ENCODE measurements at regions not wholly inside any gene's neighbourhood (a gene's known extent, or its start where the extent isn't known, plus 50 kb on each side); places are given as distances from the start of the nearest gene placed in this dataset.

DNA sequence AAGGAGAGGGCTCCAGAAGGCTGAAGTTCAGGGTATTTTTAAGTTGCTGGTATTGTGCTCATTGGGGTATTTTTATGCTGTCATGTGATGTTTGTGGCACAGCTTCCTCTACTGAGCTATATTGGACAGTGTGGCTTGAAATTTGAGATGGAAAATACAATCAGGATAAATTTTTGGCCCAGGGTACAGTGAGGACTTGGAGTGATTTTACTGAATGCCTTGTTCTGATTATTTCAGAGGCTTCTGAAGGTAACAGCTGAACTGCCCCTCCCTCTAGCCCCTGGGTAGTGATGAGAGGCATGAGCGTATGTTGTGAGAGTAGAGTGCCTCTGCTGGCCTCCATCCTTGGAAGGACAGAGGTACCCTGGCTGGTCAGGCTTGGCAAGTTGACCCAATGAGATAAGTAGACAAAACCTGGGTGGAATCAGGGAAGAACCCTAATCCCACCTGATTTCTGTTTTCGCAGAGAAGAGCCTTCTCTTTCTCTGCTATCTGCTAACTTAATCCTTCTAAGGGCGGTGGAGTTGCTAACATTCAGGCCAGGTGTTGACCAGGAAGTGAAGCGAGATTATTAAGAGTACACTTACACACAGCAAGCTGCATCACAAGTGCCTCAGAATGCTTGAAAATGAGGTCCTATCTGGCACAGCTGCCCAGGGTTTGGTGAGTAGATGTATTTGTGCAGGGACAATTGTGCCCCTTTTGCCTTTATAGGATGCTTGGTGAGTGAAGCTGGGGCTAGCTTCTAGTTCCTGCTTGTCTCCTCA is 98.1 kb upstream of the CLSTN2 start:
- Mint-ChIP-seq H3K4me3 (no peak overlapping the region), H3K36me3 (no peaks in the 10 kb centered on the region), H3K9me3 (peaks cover 0 to 5% (median 0%) of the 10 kb centered on the region in 7 donors), H3K27ac (no peak overlapping the region), H3K27me3 (no peaks in the 10 kb centered on the region), H3K4me1 (no peaks in the 10 kb centered on the region)
- Histone ChIP-seq H3K27me3 (ENCODE audit: control insufficient read depth, insufficient read depth, low read length) (no peaks in the 10 kb centered on the region), H3K36me3 (ENCODE audit: control insufficient read depth, insufficient read depth, low read length) (no peaks in the 10 kb centered on the region), H3K4me3 (ENCODE audit: low read depth, low read length) (no peak overlapping the region), H3K4me1 (ENCODE audit: control insufficient read depth, insufficient read depth, low read length, poor library complexity, severe bottlenecking) (no peaks in the 10 kb centered on the region), H3K9me3 (ENCODE audit: control insufficient read depth in 2 of 2, low read length in 2 of 2) (no peaks in the 10 kb centered on the region), H3K27ac (ENCODE audit: insufficient read depth, low read length, poor library complexity, severe bottlenecking) (no peak overlapping the region)
- DNase-seq (no peak), ATAC-seq (ENCODE audit: low read depth in 2 of 2) (no peak)

DNA sequence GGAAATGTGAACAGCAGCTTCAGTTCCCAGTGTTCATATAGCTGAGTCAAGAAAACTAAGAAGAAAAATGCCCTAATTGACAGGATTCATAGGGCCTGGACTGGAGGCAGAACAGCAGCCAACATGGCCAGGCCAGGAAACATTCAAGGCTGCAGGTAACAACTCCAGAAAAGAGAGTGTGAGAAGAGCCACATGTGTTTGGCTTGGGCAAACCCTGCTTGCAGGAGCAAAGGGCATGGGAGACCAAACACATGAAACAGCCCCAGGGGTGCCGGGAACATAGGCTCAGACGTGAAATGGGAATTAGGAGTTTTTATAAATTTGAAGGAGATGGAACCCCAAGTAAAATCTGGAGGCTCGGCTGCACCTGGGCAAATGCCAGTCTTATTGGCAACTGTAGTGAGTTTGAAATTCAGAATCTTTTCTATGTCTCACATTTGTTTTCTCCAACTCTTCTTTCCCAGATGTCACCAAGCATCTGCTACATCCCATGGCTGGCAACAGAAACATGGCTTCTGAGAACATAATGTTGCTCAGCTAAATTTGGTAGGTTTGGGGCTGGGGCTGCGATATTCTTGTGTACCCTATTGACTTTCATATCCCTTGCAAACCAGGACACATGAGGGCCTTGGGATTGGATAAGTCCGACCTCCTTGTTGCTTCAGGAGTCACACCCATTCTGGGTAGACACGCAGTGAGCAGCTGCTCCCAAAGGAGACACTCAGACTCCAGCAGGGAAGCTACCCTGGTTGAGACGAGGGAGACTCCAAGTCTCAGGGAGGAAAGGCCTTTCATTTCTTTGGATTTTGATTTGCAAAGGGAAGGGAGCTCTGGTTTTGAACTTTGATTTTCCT is 98.9 kb upstream of the CLSTN2 start:
- H3K27ac ChIP-seq (ENCODE audit: insufficient read depth, low read length, poor library complexity, severe bottlenecking), result no peak overlapping the region
- H3K36me3 Mint-ChIP-seq, result no peaks in the 10 kb centered on the region
- H3K27ac Mint-ChIP-seq, result no peak overlapping the region
- no peaks in the 10 kb centered on the region for H3K36me3 ChIP-seq (ENCODE audit: control insufficient read depth, insufficient read depth, low read length)
- H3K9me3 Mint-ChIP-seq, result peaks cover 0 to 3% (median 0%) of the 10 kb centered on the region in 7 donors
- no peaks in the 10 kb centered on the region for H3K27me3 Mint-ChIP-seq
- no peaks in the 10 kb centered on the region for H3K9me3 ChIP-seq (ENCODE audit: control insufficient read depth in 2 of 2, low read length in 2 of 2)
- ATAC-seq (ENCODE audit: low read depth in 2 of 2), result no peak
- H3K27me3 ChIP-seq (ENCODE audit: control insufficient read depth, insufficient read depth, low read length), result no peaks in the 10 kb centered on the region
- no peak overlapping the region for H3K4me3 Mint-ChIP-seq
- no peaks in the 10 kb centered on the region for H3K4me1 Mint-ChIP-seq
- no peak overlapping the region for H3K4me3 ChIP-seq (ENCODE audit: low read depth, low read length)
- no peak for DNase-seq
- no peaks in the 10 kb centered on the region for H3K4me1 ChIP-seq (ENCODE audit: control insufficient read depth, insufficient read depth, low read length, poor library complexity, severe bottlenecking)

DNA sequence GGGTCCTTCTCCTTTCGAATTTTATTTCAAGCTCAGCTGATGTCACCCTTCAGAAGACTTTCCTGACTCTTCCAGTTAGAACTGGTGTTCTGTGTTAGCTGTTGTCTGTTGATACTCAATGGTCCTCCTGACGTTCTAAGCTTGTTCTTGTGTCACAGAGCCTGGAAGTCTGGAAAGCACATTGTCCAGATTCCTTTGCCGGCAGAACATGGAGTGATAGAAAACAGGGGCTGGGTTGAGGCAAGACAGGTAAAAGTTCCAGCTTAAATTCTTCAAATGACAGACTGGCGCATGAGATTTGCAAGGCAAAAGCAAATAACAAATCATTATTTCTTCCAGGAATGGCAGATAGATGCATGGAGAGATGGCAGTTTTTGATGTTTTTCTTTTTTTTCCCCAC is 102.0 kb upstream of the CLSTN2 start:
- Histone ChIP-seq H3K36me3 (ENCODE audit: control insufficient read depth, insufficient read depth, low read length) (no peaks in the 10 kb centered on the region), H3K4me1 (ENCODE audit: control insufficient read depth, insufficient read depth, low read length, poor library complexity, severe bottlenecking) (no peaks in the 10 kb centered on the region), H3K9me3 (ENCODE audit: control insufficient read depth in 2 of 2, low read length in 2 of 2) (no peaks in the 10 kb centered on the region), H3K27ac (ENCODE audit: insufficient read depth, low read length, poor library complexity, severe bottlenecking) (no peak overlapping the region), H3K4me3 (ENCODE audit: low read depth, low read length) (no peak overlapping the region), H3K27me3 (ENCODE audit: control insufficient read depth, insufficient read depth, low read length) (no peaks in the 10 kb centered on the region)
- H3K27ac Mint-ChIP-seq, result no peak overlapping the region
- H3K4me3 Mint-ChIP-seq, result no peak overlapping the region
- no peaks in the 10 kb centered on the region for H3K27me3 Mint-ChIP-seq
- no peak for DNase-seq
- peaks cover 0 to 1% (median 0%) of the 10 kb centered on the region in 7 donors for H3K9me3 Mint-ChIP-seq
- no peak for ATAC-seq (ENCODE audit: low read depth in 2 of 2)
- H3K4me1 Mint-ChIP-seq, result no peaks in the 10 kb centered on the region
- no peaks in the 10 kb centered on the region for H3K36me3 Mint-ChIP-seq

DNA sequence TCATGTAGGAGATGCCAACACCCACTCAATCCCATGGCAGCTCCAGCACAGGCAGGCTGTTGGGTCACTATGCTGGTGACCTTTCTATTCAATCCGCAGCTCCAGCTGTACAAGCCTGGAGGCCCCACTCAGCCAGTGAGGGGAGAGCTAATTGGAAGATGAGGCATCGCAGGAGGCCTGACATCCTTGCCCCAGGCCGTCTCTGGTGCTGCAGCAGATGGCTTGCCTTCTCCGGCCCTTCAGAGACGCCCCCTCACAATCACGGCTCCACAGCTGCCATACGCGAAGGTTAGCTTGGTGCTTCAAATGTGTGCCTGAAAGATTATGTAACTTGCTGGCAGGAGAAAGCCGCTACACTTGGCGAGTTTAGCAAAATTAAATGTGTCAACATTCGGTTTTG is 104.2 kb upstream of the CLSTN2 start:
- no peak overlapping the region for H3K27ac Mint-ChIP-seq
- Histone ChIP-seq H3K36me3 (ENCODE audit: control insufficient read depth, insufficient read depth, low read length) (no peaks in the 10 kb centered on the region), H3K9me3 (ENCODE audit: control insufficient read depth in 2 of 2, low read length in 2 of 2) (no peaks in the 10 kb centered on the region), H3K27ac (ENCODE audit: insufficient read depth, low read length, poor library complexity, severe bottlenecking) (no peak overlapping the region), H3K27me3 (ENCODE audit: control insufficient read depth, insufficient read depth, low read length) (no peaks in the 10 kb centered on the region), H3K4me1 (ENCODE audit: control insufficient read depth, insufficient read depth, low read length, poor library complexity, severe bottlenecking) (no peaks in the 10 kb centered on the region), H3K4me3 (ENCODE audit: low read depth, low read length) (no peak overlapping the region)
- H3K4me1 Mint-ChIP-seq, result no peaks in the 10 kb centered on the region
- no peak overlapping the region for H3K4me3 Mint-ChIP-seq
- H3K27me3 Mint-ChIP-seq, result no peaks in the 10 kb centered on the region
- ATAC-seq (ENCODE audit: low read depth in 2 of 2) (no peak), DNase-seq (no peak)
- peaks cover 0 to 1% (median 0%) of the 10 kb centered on the region in 7 donors for H3K9me3 Mint-ChIP-seq
- no peaks in the 10 kb centered on the region for H3K36me3 Mint-ChIP-seq

DNA sequence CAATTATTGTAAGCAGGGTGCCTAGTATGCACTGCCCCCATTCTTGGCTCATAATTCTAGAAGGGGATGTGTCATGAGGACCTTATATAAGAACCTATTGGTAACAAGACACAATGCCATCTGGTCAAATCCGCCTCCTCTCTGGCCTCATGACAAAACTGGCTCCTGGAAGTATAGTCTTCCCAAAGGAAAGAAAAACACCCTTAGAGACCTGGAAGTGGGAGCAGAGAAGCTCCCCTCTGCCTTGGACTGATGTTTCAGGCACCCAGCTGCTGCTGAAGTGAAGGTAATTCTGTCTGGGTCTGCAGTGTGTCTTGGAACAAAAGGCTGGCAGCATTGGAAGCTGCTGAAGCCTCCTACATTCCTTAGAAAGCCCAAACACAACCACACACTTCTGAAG is 107.2 kb upstream of the CLSTN2 start:
- Mint-ChIP-seq H3K4me3 (no peak overlapping the region), H3K27me3 (no peaks in the 10 kb centered on the region), H3K4me1 (no peaks in the 10 kb centered on the region), H3K9me3 (peaks cover 0 to 1% (median 0%) of the 10 kb centered on the region in 7 donors), H3K36me3 (no peaks in the 10 kb centered on the region), H3K27ac (no peak overlapping the region)
- H3K27ac ChIP-seq (ENCODE audit: insufficient read depth, low read length, poor library complexity, severe bottlenecking), result no peak overlapping the region
- no peaks in the 10 kb centered on the region for H3K27me3 ChIP-seq (ENCODE audit: control insufficient read depth, insufficient read depth, low read length)
- DNase-seq (no peak), ATAC-seq (ENCODE audit: low read depth in 2 of 2) (no peak)
- H3K4me3 ChIP-seq (ENCODE audit: low read depth, low read length), result no peak overlapping the region
- no peaks in the 10 kb centered on the region for H3K4me1 ChIP-seq (ENCODE audit: control insufficient read depth, insufficient read depth, low read length, poor library complexity, severe bottlenecking)
- H3K36me3 ChIP-seq (ENCODE audit: control insufficient read depth, insufficient read depth, low read length), result no peaks in the 10 kb centered on the region
- no peaks in the 10 kb centered on the region for H3K9me3 ChIP-seq (ENCODE audit: control insufficient read depth in 2 of 2, low read length in 2 of 2)

DNA sequence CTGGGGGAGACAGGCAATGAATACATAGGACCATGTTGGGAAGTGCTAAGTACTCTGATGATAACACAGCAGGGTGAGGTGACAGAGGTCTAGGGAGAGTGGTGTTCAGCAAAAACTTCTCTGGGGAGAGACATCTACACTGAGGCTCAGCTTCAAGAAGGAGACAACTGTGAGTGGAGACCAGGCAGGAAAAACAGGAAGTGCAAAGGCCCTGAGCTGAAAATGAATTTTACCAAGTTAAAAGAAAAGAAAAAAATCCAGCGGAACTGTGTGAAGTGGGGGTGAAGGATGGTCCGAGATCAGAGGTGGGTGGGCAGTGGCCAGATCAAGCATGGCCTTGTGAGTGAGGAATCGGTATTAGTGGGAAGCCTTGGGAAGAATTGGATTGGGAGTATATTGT is 110.1 kb upstream of the CLSTN2 start:
- no peaks in the 10 kb centered on the region for H3K4me1 ChIP-seq (ENCODE audit: control insufficient read depth, insufficient read depth, low read length, poor library complexity, severe bottlenecking)
- Mint-ChIP-seq H3K4me3 (no peak overlapping the region), H3K27ac (no peak overlapping the region), H3K36me3 (no peaks in the 10 kb centered on the region), H3K27me3 (no peaks in the 10 kb centered on the region), H3K4me1 (no peaks in the 10 kb centered on the region), H3K9me3 (peaks cover 0 to 12% (median 0%) of the 10 kb centered on the region in 7 donors)
- H3K36me3 ChIP-seq (ENCODE audit: control insufficient read depth, insufficient read depth, low read length), result no peaks in the 10 kb centered on the region
- H3K9me3 ChIP-seq (ENCODE audit: control insufficient read depth in 2 of 2, low read length in 2 of 2), result no peaks in the 10 kb centered on the region
- DNase-seq (no peak), ATAC-seq (ENCODE audit: low read depth in 2 of 2) (no peak)
- H3K27me3 ChIP-seq (ENCODE audit: control insufficient read depth, insufficient read depth, low read length), result no peaks in the 10 kb centered on the region
- no peak overlapping the region for H3K27ac ChIP-seq (ENCODE audit: insufficient read depth, low read length, poor library complexity, severe bottlenecking)
- no peak overlapping the region for H3K4me3 ChIP-seq (ENCODE audit: low read depth, low read length)

DNA sequence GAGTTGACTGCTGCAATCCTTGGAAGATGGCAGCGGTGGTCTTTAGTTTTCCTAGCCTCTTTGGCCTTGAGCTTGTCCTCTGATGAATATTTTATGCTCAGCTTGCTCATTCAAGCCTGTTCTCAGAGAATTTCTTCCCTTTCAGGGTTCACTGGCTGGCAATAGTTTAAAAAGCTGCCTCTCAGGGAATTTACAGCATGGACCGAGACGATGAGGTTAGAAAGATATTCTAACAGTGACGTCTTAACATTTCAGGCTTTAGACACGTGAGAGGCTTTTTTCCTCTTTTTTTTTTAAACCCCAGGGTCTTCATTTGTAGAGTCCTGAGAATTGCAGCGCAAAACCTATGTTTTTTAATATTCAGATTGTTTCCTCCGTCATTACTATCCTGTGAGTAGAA is 120.3 kb upstream of the CLSTN2 start:
- no peak overlapping the region for H3K27ac Mint-ChIP-seq

More for the DNA sequence above, 120.3 kb upstream of the CLSTN2 start:
- Histone ChIP-seq H3K9me3 (ENCODE audit: control insufficient read depth in 2 of 2, low read length in 2 of 2) (no peaks in the 10 kb centered on the region), H3K27ac (ENCODE audit: insufficient read depth, low read length, poor library complexity, severe bottlenecking) (no peak overlapping the region), H3K27me3 (ENCODE audit: control insufficient read depth, insufficient read depth, low read length) (no peaks in the 10 kb centered on the region), H3K36me3 (ENCODE audit: control insufficient read depth, insufficient read depth, low read length) (no peaks in the 10 kb centered on the region), H3K4me1 (ENCODE audit: control insufficient read depth, insufficient read depth, low read length, poor library complexity, severe bottlenecking) (no peaks in the 10 kb centered on the region), H3K4me3 (ENCODE audit: low read depth, low read length) (no peak overlapping the region)
- DNase-seq (no peak), ATAC-seq (ENCODE audit: low read depth in 2 of 2) (no peak)
- H3K9me3 Mint-ChIP-seq, result peaks cover 0 to 10% (median 4%) of the 10 kb centered on the region in 7 donors
- no peak overlapping the region for H3K4me3 Mint-ChIP-seq
- H3K4me1 Mint-ChIP-seq, result peaks cover 0 to 5% (median 0%) of the 10 kb centered on the region in 4 donors
- H3K36me3 Mint-ChIP-seq, result no peaks in the 10 kb centered on the region
- no peaks in the 10 kb centered on the region for H3K27me3 Mint-ChIP-seq

All from CD4-positive, CD25-positive, alpha-beta regulatory T cell (primary cell).